ENCODE measurements at regions not wholly inside any gene's neighbourhood (a gene's known extent, or its start where the extent isn't known, plus 50 kb on each side); places are given as distances from the start of the nearest gene placed in this dataset.
"Not testable (repeated sequence)": the region's sequence is repeated elsewhere in the genome, so short reads cannot be mapped to it uniquely, and the experiment has no call there.

DNA sequence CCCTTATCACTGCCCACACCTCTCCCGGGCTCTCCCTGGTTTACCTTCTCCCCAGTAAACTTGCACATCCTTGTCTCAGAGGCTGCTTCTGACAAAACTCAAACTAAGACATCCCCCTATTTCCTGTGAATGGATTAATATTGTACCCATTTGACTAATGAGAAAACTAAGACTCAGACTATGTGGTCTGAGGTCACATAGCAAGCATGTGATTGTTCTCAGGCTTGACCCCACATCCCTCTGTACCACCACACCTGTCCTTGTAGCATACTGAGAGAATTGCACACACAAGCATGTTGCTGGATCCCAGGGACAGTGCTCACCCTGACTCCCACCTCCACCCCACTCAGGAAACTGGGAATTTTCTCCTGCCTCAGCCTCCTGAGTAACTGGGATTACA is 90.7 kb upstream of the HES1 start:
- POLR2A ChIA-PET = no interaction called here

DNA sequence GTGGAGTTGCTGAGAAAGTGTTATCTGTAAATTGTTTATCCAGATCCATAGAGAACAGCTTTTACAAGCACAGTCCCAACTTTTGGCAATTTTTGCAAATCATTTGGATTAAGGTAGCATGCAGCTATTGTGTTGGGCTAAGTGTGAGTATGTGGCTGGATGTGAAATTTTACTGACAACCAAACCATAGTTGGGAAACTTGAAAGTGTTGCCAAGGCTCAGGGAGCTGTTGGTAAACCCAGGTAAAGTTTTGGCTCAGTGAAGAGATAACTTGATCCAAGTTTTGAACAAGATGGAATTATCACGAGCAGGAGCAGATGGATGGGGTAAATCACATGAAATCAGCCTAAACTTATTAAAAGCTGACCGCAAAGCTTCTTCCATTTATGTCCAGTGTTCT is 90.0 kb upstream of the HES1 start:
- DNase-seq (no peak), ATAC-seq (ENCODE audit: low read depth) (no peak)
- Mint-ChIP-seq H3K4me1 (peaks cover 2% of the 10 kb centered on the region), H3K4me3 (no peak overlapping the region), H3K27ac (no peak overlapping the region), H3K27me3 (peaks cover 7% of the 10 kb centered on the region), H3K36me3 (no peaks in the 10 kb centered on the region), H3K9me3 (peaks cover 3% of the 10 kb centered on the region)
- POLR2A ChIA-PET = no interaction called here

More for the DNA sequence above, 90.7 kb upstream of the HES1 start:
- ATAC-seq (ENCODE audit: low read depth) (no peak), DNase-seq (no peak)
- Mint-ChIP-seq H3K27me3 (peaks cover 7% of the 10 kb centered on the region), H3K4me1 (peaks cover 2% of the 10 kb centered on the region), H3K36me3 (no peaks in the 10 kb centered on the region), H3K4me3 (no peak overlapping the region), H3K27ac (no peak overlapping the region), H3K9me3 (peaks cover 2% of the 10 kb centered on the region)

DNA sequence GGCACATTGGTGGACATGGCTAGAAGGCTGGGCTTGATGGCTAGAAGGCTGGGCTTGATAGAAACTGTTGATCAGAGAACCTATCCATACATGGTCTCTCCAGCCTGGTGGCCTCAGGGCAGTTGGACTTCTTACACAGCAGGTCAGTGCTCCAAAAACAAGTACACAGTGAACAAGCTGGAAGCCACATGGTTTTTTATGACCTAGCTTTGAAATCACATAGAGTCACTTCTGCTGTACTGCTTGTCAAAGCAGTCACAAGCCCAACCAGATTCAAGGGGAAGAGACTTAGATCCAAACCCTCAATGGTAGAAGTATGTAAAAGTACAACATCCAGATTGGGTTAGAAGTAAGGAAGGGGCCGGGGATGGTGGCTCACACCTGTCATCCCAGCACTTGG is 89.4 kb upstream of the HES1 start:
- Mint-ChIP-seq H3K4me3 (no peak overlapping the region), H3K27me3 (peaks cover 7% of the 10 kb centered on the region), H3K27ac (no peak overlapping the region), H3K4me1 (peaks cover 2% of the 10 kb centered on the region), H3K9me3 (peaks cover 8% of the 10 kb centered on the region), H3K36me3 (no peaks in the 10 kb centered on the region)
- no peak for ATAC-seq (ENCODE audit: low read depth)
- POLR2A ChIA-PET = no interaction called here
- no peak for DNase-seq

DNA sequence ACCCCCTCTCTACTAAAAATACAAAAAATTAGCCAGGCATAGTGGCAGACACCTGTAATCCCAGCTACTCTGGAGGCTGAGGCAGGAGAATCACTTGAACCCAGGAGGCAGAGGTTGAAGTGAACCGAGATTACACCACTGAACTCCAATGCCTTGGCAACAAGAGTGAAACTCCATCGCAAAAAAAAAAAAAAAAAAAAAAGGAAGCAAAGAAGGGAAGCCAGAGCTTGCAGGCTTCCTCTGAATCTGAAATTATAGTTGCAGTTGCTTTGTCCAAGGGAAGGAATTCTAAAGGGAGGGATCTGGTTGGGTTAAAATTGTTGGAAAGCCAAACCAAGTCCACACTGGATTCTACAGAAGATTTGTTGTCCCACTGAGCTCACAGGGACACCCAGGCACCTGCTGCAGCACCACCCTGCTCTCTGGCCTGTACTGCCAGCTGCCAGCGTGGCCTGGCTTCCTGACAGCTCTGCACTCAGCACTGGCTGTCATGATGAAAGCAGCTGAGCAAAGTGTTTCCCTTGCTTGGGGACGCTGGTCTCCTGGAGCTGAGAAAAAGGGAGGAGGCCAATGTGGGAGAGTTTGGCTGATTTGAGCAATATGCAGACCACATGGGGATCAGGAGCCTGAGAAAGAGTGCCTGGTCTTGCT is 88.8 kb upstream of the HES1 start:
- ATAC-seq (ENCODE audit: low read depth) (no peak), DNase-seq (no peak)
- Mint-ChIP-seq H3K4me1 (peaks cover 4% of the 10 kb centered on the region), H3K27me3 (peaks cover 10% of the 10 kb centered on the region), H3K36me3 (peaks cover 2% of the 10 kb centered on the region), H3K27ac (no peak overlapping the region), H3K9me3 (peaks cover 13% of the 10 kb centered on the region), H3K4me3 (no peak overlapping the region)
- POLR2A ChIA-PET = no interaction called here

DNA sequence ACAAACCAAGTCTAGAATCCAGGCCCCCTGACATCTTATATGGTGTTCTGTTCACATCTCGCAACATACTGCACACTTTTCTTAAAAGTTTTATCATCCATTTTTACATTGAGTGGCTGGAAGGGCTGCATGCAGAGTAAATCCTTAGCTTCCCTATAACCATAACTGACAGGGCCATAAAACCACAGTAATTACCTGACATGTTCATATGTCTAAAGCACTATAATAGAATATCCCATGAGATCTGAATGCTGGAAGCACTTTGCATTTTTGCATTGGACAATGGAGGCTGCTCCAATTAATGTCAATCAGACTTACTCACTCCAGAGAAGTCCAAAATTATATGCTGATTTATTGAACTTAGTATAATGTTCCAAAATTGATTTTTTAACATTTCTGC is 86.6 kb upstream of the HES1 start:
- Mint-ChIP-seq H3K27ac (no peak overlapping the region), H3K27me3 (peaks cover 8% of the 10 kb centered on the region), H3K4me3 (no peak overlapping the region), H3K9me3 (peaks cover 18% of the 10 kb centered on the region), H3K36me3 (peaks cover 2% of the 10 kb centered on the region), H3K4me1 (peaks cover 4% of the 10 kb centered on the region)
- ATAC-seq (ENCODE audit: low read depth) (no peak), DNase-seq (no peak)
- POLR2A ChIA-PET = no interaction called here

DNA sequence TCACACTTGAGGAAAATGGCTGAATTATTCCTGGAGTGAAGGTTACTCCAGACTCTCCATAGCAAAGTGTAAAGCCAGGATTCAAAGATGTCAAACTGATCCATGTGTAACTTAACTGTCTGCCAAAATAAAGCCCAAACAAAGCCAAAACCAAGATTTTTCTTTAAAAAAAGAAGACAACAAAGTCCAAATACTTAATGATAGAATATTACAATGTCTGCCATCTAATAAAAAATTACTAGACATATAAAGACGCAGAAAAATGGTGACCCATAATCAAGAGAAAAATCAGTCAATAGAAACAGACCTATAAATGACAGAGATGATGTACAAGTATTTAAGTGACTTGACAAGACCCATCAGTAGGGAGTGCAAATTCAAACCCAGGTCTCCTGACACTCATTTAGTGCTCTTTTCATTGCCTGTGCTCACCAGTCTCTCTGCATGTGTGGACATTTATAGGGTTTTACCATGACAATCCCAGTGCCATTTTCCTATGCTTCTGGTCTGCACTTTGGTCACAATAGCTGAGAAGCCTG is 85.1 kb upstream of the HES1 start:
- POLR2A ChIA-PET = no interaction called here
- no peak overlapping the region for H3K27ac Mint-ChIP-seq
- H3K36me3 Mint-ChIP-seq = peaks cover 2% of the 10 kb centered on the region
- ATAC-seq (ENCODE audit: low read depth) (no peak), DNase-seq (no peak)
- peaks cover 2% of the 10 kb centered on the region for H3K4me1 Mint-ChIP-seq
- peaks cover 8% of the 10 kb centered on the region for H3K27me3 Mint-ChIP-seq
- peaks cover 18% of the 10 kb centered on the region for H3K9me3 Mint-ChIP-seq
- H3K4me3 Mint-ChIP-seq = no peak overlapping the region

DNA sequence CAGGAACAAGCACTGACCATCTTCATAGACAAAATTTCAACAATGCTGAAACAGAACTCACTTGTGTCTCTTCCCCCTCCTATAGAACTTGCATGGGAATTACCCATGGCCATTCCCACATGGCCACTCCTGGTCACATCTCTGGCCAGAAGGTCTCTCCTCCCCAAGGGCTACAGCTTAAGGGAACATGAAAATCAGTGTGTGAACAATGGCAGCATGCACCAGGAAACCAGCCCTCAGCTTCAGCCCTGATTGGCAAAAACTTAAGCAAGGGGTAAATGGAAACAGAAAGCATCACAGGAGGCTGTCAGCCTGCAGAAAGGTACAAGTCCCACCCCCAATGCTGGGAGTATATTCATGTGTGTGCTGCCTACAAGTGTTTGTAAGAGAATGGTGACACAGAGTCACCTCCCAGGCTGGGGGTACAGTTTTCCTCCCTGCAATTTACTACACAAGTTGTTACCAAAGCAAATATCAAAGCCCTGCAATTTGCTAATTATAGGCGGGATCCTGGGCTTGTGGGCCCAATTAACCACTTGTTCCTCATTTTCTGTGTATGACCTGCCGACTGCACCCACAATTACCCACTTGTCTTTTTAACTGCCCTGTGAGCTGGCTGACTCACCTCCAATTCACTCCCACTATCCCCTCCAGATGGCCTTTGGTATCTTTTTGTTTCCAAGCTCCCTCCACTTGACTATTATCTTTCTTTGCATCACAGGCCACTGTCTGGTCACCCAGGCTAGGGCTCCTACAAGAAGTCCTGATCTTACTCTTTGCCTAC is 84.4 kb upstream of the HES1 start:
- POLR2A ChIA-PET = no interaction called here
- Mint-ChIP-seq H3K27me3 (peaks cover 11% of the 10 kb centered on the region), H3K4me1 (peaks cover 2% of the 10 kb centered on the region), H3K27ac (no peak overlapping the region), H3K4me3 (no peak overlapping the region), H3K9me3 (peaks cover 18% of the 10 kb centered on the region), H3K36me3 (peaks cover 2% of the 10 kb centered on the region)
- DNase-seq (no peak), ATAC-seq (ENCODE audit: low read depth) (no peak)

DNA sequence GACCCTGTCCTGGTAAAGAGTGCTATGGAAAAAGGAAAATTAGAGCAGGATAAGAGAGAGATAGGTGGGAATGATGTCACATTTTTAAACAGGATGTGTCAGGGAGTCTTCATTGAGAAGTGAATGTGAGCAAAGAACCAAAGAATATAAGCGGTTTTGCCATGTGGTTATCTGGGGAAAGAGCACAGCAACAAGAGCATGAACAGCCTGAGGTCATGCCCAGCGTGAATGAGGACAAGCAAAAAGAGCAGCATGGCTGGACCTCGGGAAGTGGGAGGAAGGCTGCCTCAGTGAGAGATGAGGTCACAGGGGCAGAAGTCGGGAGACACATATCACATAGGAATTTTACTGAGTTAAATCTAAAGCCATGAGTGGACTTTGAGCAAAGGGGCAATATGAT is 82.8 kb upstream of the HES1 start:
- Mint-ChIP-seq H3K4me3 (no peak overlapping the region), H3K9me3 (peaks cover 18% of the 10 kb centered on the region), H3K27ac (no peak overlapping the region), H3K36me3 (peaks cover 2% of the 10 kb centered on the region), H3K4me1 (peaks cover 8% of the 10 kb centered on the region), H3K27me3 (peaks cover 19% of the 10 kb centered on the region)
- POLR2A ChIA-PET = no interaction called here
- DNase-seq (no peak), ATAC-seq (ENCODE audit: low read depth) (no peak)

DNA sequence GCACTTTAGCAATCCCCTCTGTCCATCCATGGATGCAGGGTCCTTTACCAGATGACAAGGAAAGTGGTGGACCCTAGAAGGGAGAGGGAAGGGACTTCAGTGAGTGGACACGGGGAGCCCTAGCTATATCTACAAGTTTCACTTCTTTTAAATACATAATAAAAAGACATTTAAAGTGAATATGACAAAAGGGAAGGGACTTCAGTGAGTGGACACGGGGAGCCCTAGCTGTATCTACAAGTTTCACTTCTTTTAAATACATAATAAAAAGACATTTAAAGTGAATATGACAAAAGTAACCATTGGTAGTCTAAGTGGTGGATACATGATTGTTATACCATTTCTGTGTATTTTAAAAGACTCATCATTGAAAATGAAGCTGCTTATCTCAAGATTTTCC is 81.9 kb upstream of the HES1 start:
- H3K4me3 Mint-ChIP-seq = no peak overlapping the region
- peaks cover 18% of the 10 kb centered on the region for H3K9me3 Mint-ChIP-seq
- peaks cover 14% of the 10 kb centered on the region for H3K27me3 Mint-ChIP-seq
- no peak for ATAC-seq (ENCODE audit: low read depth)
- DNase-seq = no peak
- no peak overlapping the region for H3K27ac Mint-ChIP-seq
- H3K4me1 Mint-ChIP-seq = peaks cover 8% of the 10 kb centered on the region
- POLR2A ChIA-PET = no interaction called here
- peaks cover 2% of the 10 kb centered on the region for H3K36me3 Mint-ChIP-seq

DNA sequence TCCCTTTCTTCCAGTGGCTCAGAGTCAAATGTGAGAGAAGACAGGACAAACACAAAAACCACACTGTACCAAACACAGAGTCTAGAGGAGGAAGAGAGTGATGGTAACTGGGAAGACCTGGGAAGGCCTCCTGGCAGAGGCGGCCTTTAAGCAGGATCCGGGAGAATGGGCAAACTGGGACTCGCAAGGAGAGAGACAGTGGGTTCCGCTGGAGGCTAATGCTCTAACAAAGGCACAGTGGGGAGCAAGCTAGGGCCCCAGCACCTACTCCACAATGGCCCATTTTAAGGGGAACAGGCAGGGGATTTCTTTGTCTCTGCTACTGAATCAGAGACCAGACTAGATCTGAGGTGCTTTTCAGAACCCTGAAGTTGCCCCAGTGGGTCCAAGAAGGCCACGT is 81.4 kb upstream of the HES1 start:
- Mint-ChIP-seq H3K4me1 (peaks cover 8% of the 10 kb centered on the region), H3K36me3 (peaks cover 2% of the 10 kb centered on the region), H3K27me3 (peaks cover 16% of the 10 kb centered on the region), H3K4me3 (no peak overlapping the region), H3K27ac (no peak overlapping the region), H3K9me3 (peaks cover 18% of the 10 kb centered on the region)
- DNase-seq (no peak), ATAC-seq (ENCODE audit: low read depth) (no peak)
- POLR2A ChIA-PET = no interaction called here

DNA sequence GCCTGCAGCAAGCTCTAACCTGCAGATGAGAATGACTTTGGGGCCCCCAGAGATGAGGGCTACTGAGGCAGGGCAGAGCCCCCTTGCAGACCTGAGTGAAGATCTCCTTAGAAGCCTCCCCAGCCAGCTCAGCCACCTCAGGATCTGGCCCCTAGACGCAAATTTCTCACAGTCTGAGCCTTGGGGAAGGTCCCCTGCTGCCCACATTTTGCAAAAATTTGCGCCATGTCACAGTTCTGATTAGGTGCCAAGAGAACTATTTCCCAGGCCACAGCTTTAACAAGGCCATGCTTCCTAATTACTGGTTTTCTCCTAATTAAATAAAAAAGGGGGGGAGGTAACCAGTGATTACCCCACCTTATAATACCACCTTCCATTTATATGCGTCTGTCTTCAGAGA is 81.0 kb upstream of the HES1 start:
- Mint-ChIP-seq H3K27ac (no peak overlapping the region), H3K4me1 (peaks cover 8% of the 10 kb centered on the region), H3K36me3 (peaks cover 2% of the 10 kb centered on the region), H3K4me3 (no peak overlapping the region), H3K27me3 (peaks cover 17% of the 10 kb centered on the region), H3K9me3 (peaks cover 18% of the 10 kb centered on the region)
- ATAC-seq (ENCODE audit: low read depth) (no peak), DNase-seq (no peak)
- POLR2A ChIA-PET = no interaction called here

DNA sequence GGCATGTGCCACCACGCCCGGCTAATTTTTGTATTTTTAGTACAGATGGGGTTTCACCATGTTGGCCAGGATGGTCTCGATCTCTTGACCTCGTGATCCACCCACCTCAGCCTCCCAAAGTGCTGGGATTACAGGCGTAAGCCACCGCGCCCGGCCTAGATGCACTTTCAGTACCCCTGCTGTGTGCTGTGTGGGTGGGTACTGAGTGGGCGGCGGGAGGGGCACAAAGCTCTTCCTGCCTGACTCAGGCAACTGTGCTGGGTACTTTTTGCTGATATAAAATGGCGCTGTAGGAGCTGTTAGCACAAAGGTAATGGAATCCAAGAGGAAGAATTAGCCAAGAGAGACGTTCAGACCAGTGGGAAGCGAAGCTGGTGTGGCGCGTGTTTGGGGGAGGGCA is 79.6 kb upstream of the HES1 start:
- POLR2A ChIA-PET; DNase-seq; ATAC-seq (ENCODE audit: low read depth): not testable (repeated sequence)

DNA sequence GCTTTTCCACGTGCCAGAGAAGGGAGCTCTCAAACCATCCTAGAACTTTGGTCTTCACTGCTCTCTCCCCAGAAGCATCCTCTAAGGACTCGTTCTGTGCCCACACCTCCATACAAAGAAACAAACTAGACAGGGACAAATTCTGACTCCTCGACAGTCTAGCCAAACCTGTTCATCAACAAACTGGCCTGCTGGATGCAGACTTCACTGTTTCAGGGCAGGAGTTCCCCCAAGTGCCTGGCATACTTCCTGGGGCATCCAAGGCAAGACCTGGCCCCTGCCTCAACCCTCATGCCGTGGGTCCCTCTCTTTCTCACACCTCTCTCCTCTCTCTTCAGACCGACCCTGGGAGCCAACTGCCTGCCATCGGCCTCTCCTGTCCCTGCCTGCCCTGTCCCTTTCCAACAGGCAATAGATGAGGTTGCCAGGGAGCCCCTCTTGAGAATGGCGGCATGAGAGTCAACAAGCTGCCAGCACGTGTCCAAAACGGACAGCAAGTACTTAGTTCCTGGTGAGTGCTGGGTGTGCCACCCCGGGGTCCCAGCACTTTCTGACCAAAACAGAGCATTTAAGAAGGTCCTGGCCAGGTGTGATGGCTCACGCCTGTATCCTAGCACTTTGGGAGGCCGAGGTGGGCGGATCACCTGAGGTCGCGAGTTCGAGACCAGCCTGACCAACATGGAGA is 79.1 kb upstream of the HES1 start:
- H3K4me3 Mint-ChIP-seq = no peak overlapping the region
- POLR2A ChIA-PET = no interaction called here
- peaks cover 6% of the 10 kb centered on the region for H3K4me1 Mint-ChIP-seq
- peaks cover 16% of the 10 kb centered on the region for H3K27me3 Mint-ChIP-seq
- H3K36me3 Mint-ChIP-seq = peaks cover under 1% of the 10 kb centered on the region
- no peak overlapping the region for H3K27ac Mint-ChIP-seq
- ATAC-seq (ENCODE audit: low read depth) = no peak
- peaks cover 8% of the 10 kb centered on the region for H3K9me3 Mint-ChIP-seq
- DNase-seq = no peak

More for the DNA sequence above, 79.6 kb upstream of the HES1 start:
- Mint-ChIP-seq H3K9me3 (peaks cover 12% of the 10 kb centered on the region), H3K27me3 (peaks cover 18% of the 10 kb centered on the region)
- not testable (repeated sequence) for H3K4me1 Mint-ChIP-seq, H3K36me3 Mint-ChIP-seq, H3K27ac Mint-ChIP-seq, H3K4me3 Mint-ChIP-seq

Measured in activated naive CD8-positive, alpha-beta T cell treated with anti-CD3 and anti-CD28 coated beads, Interleukin-2, amount 10 ng/mL, durations not matched to agents 7 days and 5 days (primary cell).